SK-N-SH treated with all-trans-retinoic acid at 6 μM for 48 hours (cell line): ENCODE measurements at regions not wholly inside any gene's neighbourhood (a gene's known extent, or its start where the extent isn't known, plus 50 kb on each side); places are given as distances from the start of the nearest gene placed in this dataset.

Source experiments
- ATAC-seq: fragments of 200-7000 bp; cut with Tn5 transposase; 3 replicates; pipeline ENCODE4 v1.9.1; 2020; ENCODE audit warnings: mild to moderate bottlenecking, moderate library complexity
- ARNTL ChIP-seq: fragments of 450-650 bp; formaldehyde crosslinking; IDR thresholded peaks from 2 replicates; pipeline ENCODE4 v1.5.0; 2020; ENCODE audit warnings: low read depth, mild to moderate bottlenecking, moderate library complexity, borderline replicate concordance
- BACH2 ChIP-seq: fragments of 250-450 bp; sonication (Bioruptor Pico); IDR thresholded peaks from 2 replicates; pipeline ENCODE4 v1.9.0; 2021; ENCODE audit warnings: mild to moderate bottlenecking, borderline replicate concordance
- CSDC2 ChIP-seq: fragments of 250-450 bp; sonication (Bioruptor Pico); IDR thresholded peaks from 2 replicates; pipeline ENCODE4 v1.5.0; 2020; ENCODE audit warnings: mild to moderate bottlenecking, moderate library complexity
- ESRRG ChIP-seq: fragments of 250-450 bp; sonication (Bioruptor Pico); IDR thresholded peaks from 2 replicates; pipeline ENCODE4 v1.6.1; 2021; ENCODE audit warnings: mild to moderate bottlenecking
- GLIS3 ChIP-seq: fragments of 250-450 bp; sonication (Bioruptor Pico); IDR thresholded peaks from 2 replicates; pipeline ENCODE4 v1.5.0; 2020; ENCODE audit warnings: mild to moderate bottlenecking, moderate library complexity
- ISL1 ChIP-seq: fragments of 250-450 bp; sonication (Bioruptor Pico); IDR thresholded peaks from 2 replicates; pipeline ENCODE4 v2.1.2; 2022; ENCODE audit warnings: mild to moderate bottlenecking, moderate library complexity
- OSR1 ChIP-seq: fragments of 250-450 bp; sonication (Bioruptor Pico); IDR thresholded peaks from 2 replicates; pipeline ENCODE4 v1.8.0; 2022; ENCODE audit warnings: moderate library complexity, mild to moderate bottlenecking, inconsistent platforms
- RARB ChIP-seq: fragments of 250-450 bp; sonication (Bioruptor Pico); IDR thresholded peaks from 2 replicates; pipeline ENCODE4 v1.8.0; 2021; ENCODE audit warnings: mild to moderate bottlenecking, moderate library complexity
- SNAI2 ChIP-seq: fragments of 250-450 bp; sonication (Bioruptor Pico); IDR thresholded peaks from 2 replicates; pipeline ENCODE4 v1.5.0; 2020; ENCODE audit warnings: mild to moderate bottlenecking, moderate library complexity
- TCF4 ChIP-seq: fragments of 250-450 bp; sonication (Bioruptor Pico); IDR thresholded peaks from 2 replicates; pipeline ENCODE4 v1.8.0; 2021; ENCODE audit warnings: mild to moderate bottlenecking, moderate library complexity, borderline replicate concordance
- TOX ChIP-seq: fragments of 250-450 bp; sonication (Bioruptor Pico); IDR thresholded peaks from 2 replicates; pipeline ENCODE4 v1.8.0; 2021; ENCODE audit warnings: mild to moderate bottlenecking, moderate library complexity, borderline replicate concordance
- ZC3H10 ChIP-seq: fragments of 250-450 bp; sonication (Bioruptor Pico); IDR thresholded peaks from 2 replicates; pipeline ENCODE4 v1.5.1; 2021; ENCODE audit warnings: mild to moderate bottlenecking, moderate library complexity
- ZFP3 ChIP-seq: fragments of 250-450 bp; sonication (Bioruptor Pico); IDR thresholded peaks from 2 replicates; pipeline ENCODE4 v1.5.0; 2020; ENCODE audit warnings: mild to moderate bottlenecking, moderate library complexity
- ZFP30 ChIP-seq: fragments of 450-650 bp; formaldehyde crosslinking; IDR thresholded peaks from 2 replicates; pipeline ENCODE4 v1.5.0; 2022; ENCODE audit warnings: mild to moderate bottlenecking, moderate library complexity
- ZNF70 ChIP-seq: fragments of 450-650 bp; formaldehyde crosslinking; IDR thresholded peaks from 2 replicates; pipeline ENCODE4 v1.5.0; 2020; ENCODE audit warnings: mild to moderate bottlenecking, moderate library complexity
- TF ChIP-seq, protein P1 (sequence below): fragments of 250-450 bp; sonication (Bioruptor Pico); IDR thresholded peaks from 2 replicates; pipeline ENCODE4 v1.8.0; 2020; ENCODE audit warnings: mild to moderate bottlenecking, moderate library complexity, borderline replicate concordance
- TF ChIP-seq, protein P2 (sequence below): fragments of 250-450 bp; sonication (Bioruptor Pico); IDR thresholded peaks from 2 replicates; pipeline ENCODE4 v1.5.1; 2020; ENCODE audit warnings: low read depth, mild to moderate bottlenecking, moderate library complexity
- TF ChIP-seq, protein P3 (sequence below): fragments of 250-450 bp; sonication (Bioruptor Pico); IDR thresholded peaks from 2 replicates; pipeline ENCODE4 v1.8.0; 2021; ENCODE audit warnings: low read depth, mild to moderate bottlenecking, moderate library complexity, borderline replicate concordance
- TF ChIP-seq, protein P4 (sequence below): fragments of 250-450 bp; sonication (Bioruptor Pico); IDR thresholded peaks from 2 replicates; pipeline ENCODE4 v1.5.0; 2020; ENCODE audit warnings: mild to moderate bottlenecking, moderate library complexity

DNA sequence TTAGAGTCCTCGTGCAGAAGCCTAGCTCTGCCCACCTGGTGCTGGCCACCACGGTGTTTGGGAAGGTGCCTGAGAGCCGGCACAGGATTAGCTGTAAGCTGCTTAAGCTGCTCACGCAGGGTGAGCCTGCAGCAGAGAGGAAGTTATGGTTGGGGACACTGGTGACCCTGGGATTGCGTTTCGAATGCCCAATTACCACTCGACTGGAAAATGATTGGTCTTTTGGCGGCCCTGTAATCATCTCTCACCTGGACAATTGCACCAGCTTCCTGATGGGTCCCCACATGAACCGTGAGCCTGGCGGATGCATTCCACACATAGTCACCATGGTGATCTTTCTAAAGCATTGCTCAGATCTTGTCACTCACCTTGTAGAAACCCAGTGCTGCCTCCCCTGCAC lies 442.3 kb upstream of the ZMIZ1 start (continued):
- TF ChIP-seq ARNTL (CRISPR knock-in tag): no peak

DNA sequence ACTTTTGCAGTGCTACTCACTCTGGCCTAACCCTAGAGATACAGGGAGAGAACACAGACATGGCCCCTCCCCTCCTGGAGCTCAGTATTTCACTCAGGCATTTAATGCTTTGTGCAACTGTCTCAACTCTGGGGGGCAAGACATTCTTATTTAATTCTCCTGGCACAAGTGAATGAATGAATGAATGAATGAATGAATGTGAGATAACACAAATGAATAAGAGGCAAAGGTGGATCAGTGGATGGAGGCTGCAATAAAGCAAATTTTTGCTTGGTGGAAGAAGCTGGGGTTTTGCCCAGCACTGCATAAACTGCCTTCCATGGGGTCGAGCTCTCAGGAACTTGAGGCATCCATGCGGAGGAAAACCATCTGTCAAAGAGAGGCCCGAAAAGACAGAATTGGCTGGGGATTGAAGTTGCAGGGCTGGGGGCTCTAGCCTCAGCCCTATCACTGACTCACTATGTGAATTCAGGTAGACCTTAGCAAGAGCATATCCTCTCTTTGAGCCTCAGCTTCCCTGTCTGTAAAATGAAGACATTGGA lies 441.4 kb upstream of the ZMIZ1 start:
- TF ChIP-seq RARB (CRISPR knock-in tag): no peak
- TF ChIP-seq ZFP3 (CRISPR knock-in tag): no peak
- TF ChIP-seq OSR1 (CRISPR knock-in tag): no peak
- TF ChIP-seq, protein P1, sequence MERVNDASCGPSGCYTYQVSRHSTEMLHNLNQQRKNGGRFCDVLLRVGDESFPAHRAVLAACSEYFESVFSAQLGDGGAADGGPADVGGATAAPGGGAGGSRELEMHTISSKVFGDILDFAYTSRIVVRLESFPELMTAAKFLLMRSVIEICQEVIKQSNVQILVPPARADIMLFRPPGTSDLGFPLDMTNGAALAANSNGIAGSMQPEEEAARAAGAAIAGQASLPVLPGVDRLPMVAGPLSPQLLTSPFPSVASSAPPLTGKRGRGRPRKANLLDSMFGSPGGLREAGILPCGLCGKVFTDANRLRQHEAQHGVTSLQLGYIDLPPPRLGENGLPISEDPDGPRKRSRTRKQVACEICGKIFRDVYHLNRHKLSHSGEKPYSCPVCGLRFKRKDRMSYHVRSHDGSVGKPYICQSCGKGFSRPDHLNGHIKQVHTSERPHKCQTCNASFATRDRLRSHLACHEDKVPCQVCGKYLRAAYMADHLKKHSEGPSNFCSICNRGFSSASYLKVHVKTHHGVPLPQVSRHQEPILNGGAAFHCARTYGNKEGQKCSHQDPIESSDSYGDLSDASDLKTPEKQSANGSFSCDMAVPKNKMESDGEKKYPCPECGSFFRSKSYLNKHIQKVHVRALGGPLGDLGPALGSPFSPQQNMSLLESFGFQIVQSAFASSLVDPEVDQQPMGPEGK: no peak
- no peak for TF ChIP-seq BACH2 (CRISPR knock-in tag)
- ATAC-seq: no peak

DNA sequence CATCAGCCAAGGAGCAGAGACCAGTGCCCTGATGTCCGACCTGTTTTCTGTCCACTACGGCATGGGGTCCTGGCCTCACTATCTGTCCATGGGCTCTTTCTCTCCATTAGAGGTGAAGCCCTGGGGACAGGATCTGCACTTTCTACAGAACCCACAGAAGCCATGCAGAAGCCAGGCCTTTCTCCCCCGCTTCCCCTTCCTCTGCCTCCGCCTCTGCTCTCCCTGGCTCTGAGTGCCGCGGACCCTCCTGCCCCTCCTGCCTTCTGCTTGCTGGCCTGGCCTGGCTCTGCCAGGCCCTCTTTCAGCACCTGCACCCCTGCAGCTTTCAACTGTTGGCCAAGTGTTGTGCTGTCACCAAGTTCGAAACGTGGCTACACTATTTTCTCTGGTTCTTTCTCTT lies 439.8 kb upstream of the ZMIZ1 start:
- no peak for TF ChIP-seq GLIS3 (CRISPR knock-in tag)
- TF ChIP-seq, protein P2, sequence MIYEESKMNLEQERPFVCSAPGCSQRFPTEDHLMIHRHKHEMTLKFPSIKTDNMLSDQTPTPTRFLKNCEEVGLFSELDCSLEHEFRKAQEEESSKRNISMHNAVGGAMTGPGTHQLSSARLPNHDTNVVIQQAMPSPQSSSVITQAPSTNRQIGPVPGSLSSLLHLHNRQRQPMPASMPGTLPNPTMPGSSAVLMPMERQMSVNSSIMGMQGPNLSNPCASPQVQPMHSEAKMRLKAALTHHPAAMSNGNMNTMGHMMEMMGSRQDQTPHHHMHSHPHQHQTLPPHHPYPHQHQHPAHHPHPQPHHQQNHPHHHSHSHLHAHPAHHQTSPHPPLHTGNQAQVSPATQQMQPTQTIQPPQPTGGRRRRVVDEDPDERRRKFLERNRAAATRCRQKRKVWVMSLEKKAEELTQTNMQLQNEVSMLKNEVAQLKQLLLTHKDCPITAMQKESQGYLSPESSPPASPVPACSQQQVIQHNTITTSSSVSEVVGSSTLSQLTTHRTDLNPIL (CRISPR knock-in tag): no peak
- no peak for TF ChIP-seq ZNF70 (CRISPR knock-in tag)
- no peak for TF ChIP-seq ISL1 (CRISPR knock-in tag)
- TF ChIP-seq CSDC2: no peak
- TF ChIP-seq, all 23 proteins: peak for 0

DNA sequence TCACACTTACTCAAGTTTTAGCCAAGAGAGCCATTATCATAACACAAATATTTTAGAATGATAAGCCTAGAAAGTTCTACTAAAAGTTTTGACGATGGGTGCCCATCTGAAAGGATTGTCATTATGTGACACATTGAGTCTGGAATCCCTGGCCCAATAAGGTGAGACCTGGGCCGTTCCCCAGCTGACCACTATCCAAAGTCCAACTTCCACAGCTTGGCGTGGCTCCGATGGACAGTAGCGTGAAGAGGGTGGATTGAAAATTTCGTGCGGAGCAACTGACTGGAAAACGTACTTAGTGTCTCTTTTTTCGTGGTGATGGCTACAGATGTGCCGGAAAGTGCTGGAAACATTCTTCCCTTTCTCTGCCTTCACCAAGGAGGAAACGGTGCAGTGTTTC lies 439.0 kb upstream of the ZMIZ1 start:
- no peak for TF ChIP-seq TCF4
- no peak for TF ChIP-seq ZFP30 (CRISPR knock-in tag)
- no peak for TF ChIP-seq ESRRG (CRISPR knock-in tag)
- TF ChIP-seq GLIS3 (CRISPR knock-in tag): no peak
- no peak for TF ChIP-seq TOX (CRISPR knock-in tag)
- TF ChIP-seq, protein P3, sequence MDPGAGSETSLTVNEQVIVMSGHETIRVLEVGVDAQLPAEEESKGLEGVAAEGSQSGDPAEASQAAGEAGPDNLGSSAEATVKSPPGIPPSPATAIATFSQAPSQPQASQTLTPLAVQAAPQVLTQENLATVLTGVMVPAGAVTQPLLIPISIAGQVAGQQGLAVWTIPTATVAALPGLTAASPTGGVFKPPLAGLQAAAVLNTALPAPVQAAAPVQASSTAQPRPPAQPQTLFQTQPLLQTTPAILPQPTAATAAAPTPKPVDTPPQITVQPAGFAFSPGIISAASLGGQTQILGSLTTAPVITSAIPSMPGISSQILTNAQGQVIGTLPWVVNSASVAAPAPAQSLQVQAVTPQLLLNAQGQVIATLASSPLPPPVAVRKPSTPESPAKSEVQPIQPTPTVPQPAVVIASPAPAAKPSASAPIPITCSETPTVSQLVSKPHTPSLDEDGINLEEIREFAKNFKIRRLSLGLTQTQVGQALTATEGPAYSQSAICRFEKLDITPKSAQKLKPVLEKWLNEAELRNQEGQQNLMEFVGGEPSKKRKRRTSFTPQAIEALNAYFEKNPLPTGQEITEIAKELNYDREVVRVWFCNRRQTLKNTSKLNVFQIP (CRISPR knock-in tag): no peak
- no peak for TF ChIP-seq SNAI2 (CRISPR knock-in tag)
- TF ChIP-seq, protein P4, sequence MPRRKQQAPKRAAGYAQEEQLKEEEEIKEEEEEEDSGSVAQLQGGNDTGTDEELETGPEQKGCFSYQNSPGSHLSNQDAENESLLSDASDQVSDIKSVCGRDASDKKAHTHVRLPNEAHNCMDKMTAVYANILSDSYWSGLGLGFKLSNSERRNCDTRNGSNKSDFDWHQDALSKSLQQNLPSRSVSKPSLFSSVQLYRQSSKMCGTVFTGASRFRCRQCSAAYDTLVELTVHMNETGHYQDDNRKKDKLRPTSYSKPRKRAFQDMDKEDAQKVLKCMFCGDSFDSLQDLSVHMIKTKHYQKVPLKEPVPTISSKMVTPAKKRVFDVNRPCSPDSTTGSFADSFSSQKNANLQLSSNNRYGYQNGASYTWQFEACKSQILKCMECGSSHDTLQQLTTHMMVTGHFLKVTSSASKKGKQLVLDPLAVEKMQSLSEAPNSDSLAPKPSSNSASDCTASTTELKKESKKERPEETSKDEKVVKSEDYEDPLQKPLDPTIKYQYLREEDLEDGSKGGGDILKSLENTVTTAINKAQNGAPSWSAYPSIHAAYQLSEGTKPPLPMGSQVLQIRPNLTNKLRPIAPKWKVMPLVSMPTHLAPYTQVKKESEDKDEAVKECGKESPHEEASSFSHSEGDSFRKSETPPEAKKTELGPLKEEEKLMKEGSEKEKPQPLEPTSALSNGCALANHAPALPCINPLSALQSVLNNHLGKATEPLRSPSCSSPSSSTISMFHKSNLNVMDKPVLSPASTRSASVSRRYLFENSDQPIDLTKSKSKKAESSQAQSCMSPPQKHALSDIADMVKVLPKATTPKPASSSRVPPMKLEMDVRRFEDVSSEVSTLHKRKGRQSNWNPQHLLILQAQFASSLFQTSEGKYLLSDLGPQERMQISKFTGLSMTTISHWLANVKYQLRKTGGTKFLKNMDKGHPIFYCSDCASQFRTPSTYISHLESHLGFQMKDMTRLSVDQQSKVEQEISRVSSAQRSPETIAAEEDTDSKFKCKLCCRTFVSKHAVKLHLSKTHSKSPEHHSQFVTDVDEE: no peak
- TF ChIP-seq, protein P2 (CRISPR knock-in tag): no peak
- TF ChIP-seq ZC3H10 (CRISPR knock-in tag): no peak
- TF ChIP-seq ISL1 (CRISPR knock-in tag): no peak
- TF ChIP-seq, all 23 proteins: peak for 0
- no peak for ATAC-seq

More for the DNA sequence above, 439.8 kb upstream of the ZMIZ1 start:
- ATAC-seq: no peak
